MM.1S (cell line): ENCODE measurements at regions not wholly inside any gene's neighbourhood (a gene's known extent, or its start where the extent isn't known, plus 50 kb on each side); places are given as distances from the start of the nearest gene placed in this dataset.

Experiments
- DNase-seq: peaks from one replicate; pipeline ENCODE4 v3.0.0-alpha.2; 2015
- H2AFZ ChIP-seq: fragments of 300-600 bp; sonication (generic); 2 replicates; pipeline ENCODE4 v1.6.0; 2016; ENCODE audit warnings: antibody characterized with exemption, low read length
- H3F3A ChIP-seq: fragments of 300-600 bp; sonication (generic); 2 replicates; pipeline ENCODE4 v1.6.1; 2016; ENCODE audit warnings: mild to moderate bottlenecking, antibody characterized with exemption, low read length, moderate library complexity, mixed read lengths; ENCODE audit not compliant: insufficient read depth
- H3K27ac ChIP-seq: fragments of 300-600 bp; sonication (generic); 2 replicates; pipeline ENCODE4 v1.5.1; 2016; ENCODE audit warnings: mild to moderate bottlenecking, low read length
- H3K27me3 ChIP-seq: fragments of 300-600 bp; sonication (generic); replicated peaks from 2 replicates; pipeline ENCODE4 v1.6.0; 2016; ENCODE audit warnings: low read length; ENCODE audit not compliant: insufficient read depth
- H3K36me3 ChIP-seq: fragments of 300-600 bp; sonication (generic); replicated peaks from 2 replicates; pipeline ENCODE4 v1.6.1; 2016; ENCODE audit warnings: mild to moderate bottlenecking, low read length, mixed read lengths; ENCODE audit not compliant: insufficient read depth
- H3K4me1 ChIP-seq: fragments of 300-600 bp; sonication (generic); 2 replicates; pipeline ENCODE4 v1.6.1; 2016; ENCODE audit warnings: low read length, mixed read lengths
- H3K4me2 ChIP-seq: fragments of 300-600 bp; sonication (generic); 2 replicates; pipeline ENCODE4 v1.6.0; 2016; ENCODE audit warnings: low read depth, low read length
- H3K4me3 ChIP-seq: fragments of 300-600 bp; sonication (generic); 2 replicates; pipeline ENCODE4 v1.5.1; 2016; ENCODE audit warnings: low read length, mixed read lengths
- H3K79me2 ChIP-seq: fragments of 300-600 bp; sonication (generic); 2 replicates; pipeline ENCODE4 v1.6.1; 2016; ENCODE audit warnings: mixed run types, low read length, mixed read lengths
- H3K9ac ChIP-seq: fragments of 300-600 bp; sonication (generic); 2 replicates; pipeline ENCODE4 v1.6.1; 2016; ENCODE audit warnings: low read length, mixed read lengths
- H3K9me2 ChIP-seq: fragments of 300-600 bp; sonication (generic); replicated peaks from 2 replicates; pipeline ENCODE4 v1.6.1; 2016; ENCODE audit warnings: mild to moderate bottlenecking, low read length, mixed read lengths; ENCODE audit not compliant: insufficient read depth
- H3K9me3 ChIP-seq: fragments of 300-600 bp; sonication (generic); replicated peaks from 2 replicates; pipeline ENCODE4 v1.6.1; 2016; ENCODE audit warnings: mild to moderate bottlenecking, low read length, mixed read lengths; ENCODE audit not compliant: insufficient read depth
- H4K20me1 ChIP-seq: fragments of 300-600 bp; sonication (generic); 2 replicates; pipeline ENCODE4 v1.6.1; 2016; ENCODE audit warnings: mild to moderate bottlenecking, low read length, moderate library complexity, mixed read lengths; ENCODE audit not compliant: insufficient read depth
- CTCF ChIP-seq: fragments of 300-600 bp; sonication (generic); IDR thresholded peaks from 2 replicates; pipeline ENCODE4 v1.5.1; 2016; ENCODE audit warnings: antibody characterized with exemption, low read length, mixed read lengths
- EZH2 ChIP-seq: fragments of 300-600 bp; sonication (generic); optimal IDR thresholded peaks from 2 replicates; pipeline ENCODE3; 2017; ENCODE audit warnings: low read depth, mild to moderate bottlenecking, antibody characterized with exemption, low read length, mixed read lengths
- EZH2phosphoT487 ChIP-seq: fragments of 300-600 bp; sonication (generic); IDR thresholded peaks from 2 replicates; pipeline ENCODE4 v1.6.1; 2018; ENCODE audit warnings: antibody characterized with exemption, low read length

GRCh38 chr12:38016602-38017001 is 300.0 kb upstream of the ALG10B start:
- Histone ChIP-seq H3K4me2 (no peak overlapping the region), H3K4me3 (no peak overlapping the region), H2AFZ (no peak overlapping the region), H3K9me2 (no peaks in the 10 kb centered on the region), H3K27me3 (no peaks in the 10 kb centered on the region), H3F3A (no peaks in the 10 kb centered on the region), H3K79me2 (no peaks in the 10 kb centered on the region), H3K4me1 (no peaks in the 10 kb centered on the region), H3K9ac (no peak overlapping the region), H3K36me3 (no peaks in the 10 kb centered on the region), H3K9me3 (no peaks in the 10 kb centered on the region), H3K27ac (no peak overlapping the region), H4K20me1 (no peaks in the 10 kb centered on the region)
- TF ChIP-seq EZH2phosphoT487 = no peak
- no peak for TF ChIP-seq EZH2
- no peak for TF ChIP-seq CTCF
- DNase-seq = no peak

- H3K4me1 ChIP-seq = no peaks in the 10 kb centered on the region
- H3K9me3 ChIP-seq = 0 out of 2 replicates have a peak, but pooled peaks cover 3% of the 10 kb centered on the region
- no peak for DNase-seq
Observed at GRCh38 chr12:38025916-38026315, 290.7 kb upstream of the ALG10B start.

GRCh38 chr12:38053113-38053512 is 263.5 kb upstream of the ALG10B start:
- Histone ChIP-seq H3K9me3 (no peaks in the 10 kb centered on the region), H3K27ac (no peak overlapping the region), H3K4me3 (no peak overlapping the region), H3K27me3 (no peaks in the 10 kb centered on the region), H3K9ac (no peak overlapping the region), H3K4me1 (no peaks in the 10 kb centered on the region), H3K4me2 (no peak overlapping the region), H3K36me3 (no peaks in the 10 kb centered on the region), H3K9me2 (no peaks in the 10 kb centered on the region), H3F3A (no peaks in the 10 kb centered on the region), H3K79me2 (no peaks in the 10 kb centered on the region), H4K20me1 (no peaks in the 10 kb centered on the region), H2AFZ (0 out of 2 replicates have a peak overlapping the region, but pooled peaks have one; percentile 64)
- no peak for DNase-seq
- TF ChIP-seq EZH2 = no peak
- TF ChIP-seq CTCF = no peak
- no peak for TF ChIP-seq EZH2phosphoT487

More at GRCh38 chr12:38025916-38026315, 290.7 kb upstream of the ALG10B start:
- Histone ChIP-seq H3K4me3 (no peak overlapping the region), H3K9ac (no peak overlapping the region), H4K20me1 (no peaks in the 10 kb centered on the region), H2AFZ (no peak overlapping the region), H3K9me2 (no peaks in the 10 kb centered on the region), H3K27ac (no peak overlapping the region), H3K27me3 (no peaks in the 10 kb centered on the region), H3K36me3 (no peaks in the 10 kb centered on the region), H3K79me2 (no peaks in the 10 kb centered on the region), H3F3A (no peaks in the 10 kb centered on the region), H3K4me2 (no peak overlapping the region)
- TF ChIP-seq EZH2phosphoT487 (no peak), EZH2 (no peak), CTCF (no peak)
